Neural progenitor cell (in vitro differentiated cells): ENCODE measurements at regions not wholly inside any gene's neighbourhood (a gene's known extent, or its start where the extent isn't known, plus 50 kb on each side); places are given as distances from the start of the nearest gene placed in this dataset.

Experiments used
- DNase-seq: peaks from one replicate; pipeline ENCODE4 v3.0.0-alpha.2; 2016; ENCODE audit warnings: low spot score
- H2AFZ ChIP-seq: fragments of 200-600 bp; sonication (generic); replicated peaks from 2 replicates; pipeline ENCODE4 v1.6.1; 2016; ENCODE audit warnings: antibody characterized with exemption
- H3F3A ChIP-seq: fragments of 200-600 bp; sonication (generic); 2 replicates; pipeline ENCODE4 v1.6.1; 2016; ENCODE audit warnings: antibody characterized with exemption, low read depth
- H3K27ac ChIP-seq: fragments of 200-600 bp; sonication (generic); 2 replicates; pipeline ENCODE4 v1.5.1; 2016; ENCODE audit warnings: mild to moderate bottlenecking
- H3K27me3 ChIP-seq: fragments of 200-600 bp; sonication (generic); 2 replicates; pipeline ENCODE4 v1.6.1; 2016; ENCODE audit warnings: mild to moderate bottlenecking, moderate library complexity
- H3K36me3 ChIP-seq: fragments of 200-600 bp; sonication (generic); 2 replicates; pipeline ENCODE4 v1.5.1; 2016
- H3K4me1 ChIP-seq: fragments of 200-600 bp; sonication (generic); 2 replicates; pipeline ENCODE4 v1.6.1; 2016; ENCODE audit warnings: mixed run types
- H3K4me2 ChIP-seq: fragments of 200-600 bp; sonication (generic); 2 replicates; pipeline ENCODE4 v1.6.1; 2016
- H3K4me3 ChIP-seq: fragments of 200-600 bp; sonication (generic); 2 replicates; pipeline ENCODE4 v1.5.1; 2016
- H3K79me2 ChIP-seq: fragments of 200-600 bp; sonication (generic); 2 replicates; pipeline ENCODE4 v1.6.1; 2016; ENCODE audit warnings: low read depth
- H3K9ac ChIP-seq: fragments of 200-600 bp; sonication (generic); 2 replicates; pipeline ENCODE4 v1.6.1; 2016
- H3K9me3 ChIP-seq: fragments of 200-600 bp; sonication (generic); 2 replicates; pipeline ENCODE4 v1.5.1; 2016; ENCODE audit warnings: low read depth
- H4K20me1 ChIP-seq: fragments of 200-600 bp; sonication (generic); 2 replicates; pipeline ENCODE4 v1.6.1; 2016; ENCODE audit warnings: low read depth
- H3K27ac Mint-ChIP-seq: 3 replicates; pipeline ENCODE4 v1.8.0; 2021; ENCODE audit warnings: mixed read lengths
- H3K27me3 Mint-ChIP-seq: 2 replicates; pipeline ENCODE4 v1.8.0; 2022; ENCODE audit warnings: low read depth, mild to moderate bottlenecking, inconsistent platforms, moderate library complexity, mixed read lengths; ENCODE audit not compliant: insufficient read depth
- H3K36me3 Mint-ChIP-seq: 3 replicates; pipeline ENCODE4 v1.8.0; 2021; ENCODE audit warnings: mixed read lengths
- H3K4me1 Mint-ChIP-seq: 3 replicates; pipeline ENCODE4 v1.8.0; 2021; ENCODE audit warnings: mixed read lengths
- H3K4me3 Mint-ChIP-seq: 3 replicates; pipeline ENCODE4 v1.8.0; 2021; ENCODE audit warnings: mild to moderate bottlenecking, moderate library complexity, mixed read lengths
- H3K9me3 Mint-ChIP-seq: 3 replicates; pipeline ENCODE4 v1.8.0; 2020; ENCODE audit warnings: mixed read lengths
- CTCF ChIP-seq: fragments of 200-600 bp; sonication (generic); IDR thresholded peaks from 2 replicates; pipeline ENCODE4 v1.5.1; 2017; ENCODE audit warnings: antibody characterized with exemption, mild to moderate bottlenecking
- EZH2 ChIP-seq: fragments of 200-600 bp; sonication (generic); IDR thresholded peaks from 2 replicates; pipeline ENCODE4 v1.6.1; 2017; ENCODE audit warnings: antibody characterized with exemption, mild to moderate bottlenecking, moderate library complexity
- EZH2phosphoT487 ChIP-seq: fragments of 200-600 bp; sonication (generic); IDR thresholded peaks from 2 replicates; pipeline ENCODE4 v1.6.1; 2017; ENCODE audit warnings: antibody characterized with exemption

GRCh38 chr13:44040070-44040817 is 160.5 kb downstream of the LACC1 start:
- Histone ChIP-seq H3K9ac (no peak overlapping the region), H3K79me2 (no peaks in the 10 kb centered on the region), H3K9me3 (no peaks in the 10 kb centered on the region), H3K27me3 (no peaks in the 10 kb centered on the region), H3F3A (peaks cover 6% of the 10 kb centered on the region), H3K4me1 (peaks cover 6% of the 10 kb centered on the region), H2AFZ (no peak overlapping the region), H4K20me1 (no peaks in the 10 kb centered on the region), H3K36me3 (no peaks in the 10 kb centered on the region), H3K4me2 (no peak overlapping the region), H3K4me3 (no peak overlapping the region), H3K27ac (no peak overlapping the region)
- TF ChIP-seq EZH2phosphoT487 (no peak), CTCF (no peak), EZH2 (no peak)
- Mint-ChIP-seq H3K36me3 (no peaks in the 10 kb centered on the region), H3K27ac (no peak overlapping the region), H3K9me3 (peaks cover 15% of the 10 kb centered on the region), H3K27me3 (no peaks in the 10 kb centered on the region), H3K4me3 (no peak overlapping the region), H3K4me1 (peaks cover 17% of the 10 kb centered on the region)
- no peak for DNase-seq

- Mint-ChIP-seq H3K9me3 (peaks cover 10% of the 10 kb centered on the region), H3K4me3 (no peak overlapping the region), H3K4me1 (peaks cover 22% of the 10 kb centered on the region), H3K27me3 (no peaks in the 10 kb centered on the region), H3K36me3 (no peaks in the 10 kb centered on the region), H3K27ac (no peak overlapping the region)
- no peaks in the 10 kb centered on the region for H3K9me3 ChIP-seq
- H3K27ac ChIP-seq, result no peak overlapping the region
- H4K20me1 ChIP-seq, result no peaks in the 10 kb centered on the region
- H3K36me3 ChIP-seq, result no peaks in the 10 kb centered on the region
- no peak overlapping the region for H3K4me3 ChIP-seq
- peaks cover 11% of the 10 kb centered on the region for H3K4me1 ChIP-seq
- H3K79me2 ChIP-seq, result no peaks in the 10 kb centered on the region
- H3K4me2 ChIP-seq, result no peak overlapping the region
- H3F3A ChIP-seq, result peaks cover 11% of the 10 kb centered on the region
- H3K27me3 ChIP-seq, result no peaks in the 10 kb centered on the region
- H2AFZ ChIP-seq, result no peak overlapping the region
- H3K9ac ChIP-seq, result no peak overlapping the region
- no peak for TF ChIP-seq EZH2
- no peak for TF ChIP-seq EZH2phosphoT487
- TF ChIP-seq CTCF, result no peak
- DNase-seq, result no peak
These were observed 161.1 kb downstream of the LACC1 start for GRCh38 chr13:44040818-44041100.

GRCh38 chr13:44044547-44045179 is 165.0 kb downstream of the LACC1 start:
- Histone ChIP-seq H3K27me3 (no peaks in the 10 kb centered on the region), H3K36me3 (no peaks in the 10 kb centered on the region), H3K4me2 (no peak overlapping the region), H3K9ac (no peak overlapping the region), H4K20me1 (no peaks in the 10 kb centered on the region), H3K27ac (no peak overlapping the region), H3K4me1 (peaks cover 20% of the 10 kb centered on the region), H3K9me3 (no peaks in the 10 kb centered on the region), H2AFZ (peak overlapping the region; percentile 89), H3K4me3 (no peak overlapping the region), H3K79me2 (no peaks in the 10 kb centered on the region), H3F3A (peaks cover 17% of the 10 kb centered on the region)
- peaks cover 2% of the 10 kb centered on the region for H3K9me3 Mint-ChIP-seq
- peak overlapping the region; percentile 64 for H3K27ac Mint-ChIP-seq
- H3K4me1 Mint-ChIP-seq, result peaks cover 35% of the 10 kb centered on the region
- no peaks in the 10 kb centered on the region for H3K27me3 Mint-ChIP-seq
- H3K4me3 Mint-ChIP-seq, result no peak overlapping the region
- H3K36me3 Mint-ChIP-seq, result no peaks in the 10 kb centered on the region
- TF ChIP-seq EZH2phosphoT487 (no peak), EZH2 (no peak), CTCF (no peak)
- DNase-seq, result no peak
